Activated CD4-positive, alpha-beta T cell treated with anti-CD3 and anti-CD28 coated beads, Interleukin-10, Interleukin-2, amounts not matched to agents 100 ng/mL and 50 ng/mL, durations not matched to agents 16 hours and 8 hours (primary cell): ENCODE measurements at regions not wholly inside any gene's neighbourhood (a gene's known extent, or its start where the extent isn't known, plus 50 kb on each side); places are given as distances from the start of the nearest gene placed in this dataset.

Experiments used
- DNase-seq: peaks from one replicate; pipeline ENCODE4 v3.0.0-alpha.2; 2020

- no peak for DNase-seq
These were observed 198.6 kb downstream of the TFCP2L1 start for GRCh38 chr2:121086450-121086849.

GRCh38 chr2:121087117-121087516 is 197.9 kb downstream of the TFCP2L1 start:
- no peak for DNase-seq

- no peak for DNase-seq
These were observed 196.5 kb downstream of the TFCP2L1 start for GRCh38 chr2:121088251-121089165.

GRCh38 chr2:121089166-121089510 is 195.9 kb downstream of the TFCP2L1 start:
- DNase-seq = no peak

GRCh38 chr2:121090088-121090715 is 194.8 kb downstream of the TFCP2L1 start:
- DNase-seq = no peak

- no peak for DNase-seq
These were observed 192.9 kb downstream of the TFCP2L1 start for GRCh38 chr2:121092095-121092494.

- DNase-seq = no peak
These were observed 191.3 kb downstream of the TFCP2L1 start for GRCh38 chr2:121093692-121094091.

- no peak for DNase-seq
These were observed 190.9 kb downstream of the TFCP2L1 start for GRCh38 chr2:121094101-121094500.

GRCh38 chr2:121094845-121095244 is 190.2 kb downstream of the TFCP2L1 start:
- DNase-seq = no peak

GRCh38 chr2:121095257-121096080 is 189.5 kb downstream of the TFCP2L1 start:
- peak; percentile 26 for DNase-seq

- DNase-seq = no peak
These were observed 188.4 kb downstream of the TFCP2L1 start for GRCh38 chr2:121096611-121097010.

- DNase-seq = no peak
These were observed 186.4 kb downstream of the TFCP2L1 start for GRCh38 chr2:121098556-121098955.

GRCh38 chr2:121099329-121100290 is 185.4 kb downstream of the TFCP2L1 start:
- no peak for DNase-seq

GRCh38 chr2:121101093-121101715 is 183.8 kb downstream of the TFCP2L1 start:
- DNase-seq = no peak

GRCh38 chr2:121102941-121103340 is 182.1 kb downstream of the TFCP2L1 start:
- no peak for DNase-seq

- DNase-seq = no peak
These were observed 181.0 kb downstream of the TFCP2L1 start for GRCh38 chr2:121103960-121104359.

- DNase-seq = no peak
These were observed 180.3 kb downstream of the TFCP2L1 start for GRCh38 chr2:121104721-121105141.

GRCh38 chr2:121110924-121111323 is 174.1 kb downstream of the TFCP2L1 start:
- no peak for DNase-seq

GRCh38 chr2:121118951-121119350 is 166.1 kb downstream of the TFCP2L1 start:
- DNase-seq = no peak

GRCh38 chr2:121120411-121120810 is 164.6 kb downstream of the TFCP2L1 start:
- no peak for DNase-seq

- DNase-seq = no peak
These were observed 164.0 kb downstream of the TFCP2L1 start for GRCh38 chr2:121120991-121121390.

- DNase-seq = no peak
These were observed 163.3 kb downstream of the TFCP2L1 start for GRCh38 chr2:121121661-121122060.
